GM12878 (cell line): ENCODE measurements at regions not wholly inside any gene's neighbourhood (a gene's known extent, or its start where the extent isn't known, plus 50 kb on each side); places are given as distances from the start of the nearest gene placed in this dataset.

Experiments used
- CTCF ChIP-seq, 3 experiments: IDR thresholded peaks in 2 of 3; conservative IDR thresholded peaks in 1 of 3; 2 replicates each; pipeline ENCODE4 v1.5.1; 2011; ENCODE audit warnings: low read depth in 3 of 3, low read length in 3 of 3, mild to moderate bottlenecking in 3 of 3, control low read depth in 2 of 3, moderate library complexity in 2 of 3, inconsistent platforms in 1 of 3, mixed read lengths in 1 of 3; ENCODE audit not compliant: control insufficient read depth in 2 of 3, insufficient read depth in 1 of 3; ENCODE audit errors: extremely low read depth in 1 of 3
- MXI1 ChIP-seq: fragments of 150-350 bp; IDR thresholded peaks from 2 replicates; pipeline ENCODE4 v1.6.1; 2011; ENCODE audit warnings: low read depth, mild to moderate bottlenecking, inconsistent platforms, low read length, improper control_type of control experiment
- POLR2AphosphoS2 ChIP-seq: IDR thresholded peaks from 2 replicates; pipeline ENCODE4 v1.6.1; 2011; ENCODE audit warnings: low read depth, mild to moderate bottlenecking, low read length, improper control_type of control experiment, moderate library complexity
- POLR2AphosphoS5 ChIP-seq: IDR thresholded peaks from 2 replicates; pipeline ENCODE4 v1.6.1; 2011; ENCODE audit warnings: mild to moderate bottlenecking, low read length, inconsistent platforms
- SMC3 ChIP-seq: IDR thresholded peaks from 2 replicates; pipeline ENCODE4 v1.6.1; 2011; ENCODE audit warnings: low read length, improper control_type of control experiment, borderline replicate concordance
- ZBED1 ChIP-seq: IDR thresholded peaks from 2 replicates; pipeline ENCODE4 v1.6.1; 2016; ENCODE audit warnings: borderline replicate concordance
- TF ChIP-seq, protein P1 (sequence below): IDR thresholded peaks from 2 replicates; pipeline ENCODE4 v1.6.1; 2012; ENCODE audit warnings: mild to moderate bottlenecking, low read depth, low read length
- TF ChIP-seq, protein P2 (sequence below): fragments of 450-650 bp; IDR thresholded peaks from 2 replicates; pipeline ENCODE4 v1.6.1; 2017; ENCODE audit warnings: low read depth, mild to moderate bottlenecking, moderate library complexity
- TF ChIP-seq, protein P3 (sequence below): IDR thresholded peaks from 2 replicates; pipeline ENCODE4 v1.6.1; 2012; ENCODE audit warnings: low read length, inconsistent platforms

DNA sequence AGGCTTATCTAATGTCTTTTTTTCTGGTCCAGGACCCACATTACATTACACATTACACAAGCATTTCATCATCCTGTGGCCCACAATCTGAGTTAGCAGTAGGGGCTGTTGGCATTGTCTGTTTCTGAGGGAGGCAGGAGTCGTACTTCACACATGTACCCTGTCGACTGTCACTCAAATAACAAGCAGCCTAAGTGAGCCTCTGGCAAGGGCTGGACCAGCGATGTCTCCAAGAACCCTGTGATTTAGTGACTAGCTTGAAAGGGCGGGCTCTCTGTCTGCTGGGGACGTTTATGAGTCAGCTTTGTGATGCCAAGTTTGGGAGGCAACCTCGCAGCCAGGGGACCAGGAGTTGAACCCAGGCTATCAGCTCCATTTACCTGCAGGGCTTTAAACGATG lies 251.4 kb downstream of the HS3ST3B1 start:
- no peak for TF ChIP-seq POLR2AphosphoS2
- no peak for TF ChIP-seq CTCF (IDR thresholded peaks at IDR 0.05 in 2 of 3, conservative IDR thresholded peaks at IDR 0.05 in 1 of 3; ENCODE audit: control insufficient read depth in 2 of 3, extremely low read depth in 1 of 3, insufficient read depth in 1 of 3, low read depth in 3 of 3, low read length in 3 of 3)
- no peak for TF ChIP-seq MXI1
- TF ChIP-seq, protein P1, sequence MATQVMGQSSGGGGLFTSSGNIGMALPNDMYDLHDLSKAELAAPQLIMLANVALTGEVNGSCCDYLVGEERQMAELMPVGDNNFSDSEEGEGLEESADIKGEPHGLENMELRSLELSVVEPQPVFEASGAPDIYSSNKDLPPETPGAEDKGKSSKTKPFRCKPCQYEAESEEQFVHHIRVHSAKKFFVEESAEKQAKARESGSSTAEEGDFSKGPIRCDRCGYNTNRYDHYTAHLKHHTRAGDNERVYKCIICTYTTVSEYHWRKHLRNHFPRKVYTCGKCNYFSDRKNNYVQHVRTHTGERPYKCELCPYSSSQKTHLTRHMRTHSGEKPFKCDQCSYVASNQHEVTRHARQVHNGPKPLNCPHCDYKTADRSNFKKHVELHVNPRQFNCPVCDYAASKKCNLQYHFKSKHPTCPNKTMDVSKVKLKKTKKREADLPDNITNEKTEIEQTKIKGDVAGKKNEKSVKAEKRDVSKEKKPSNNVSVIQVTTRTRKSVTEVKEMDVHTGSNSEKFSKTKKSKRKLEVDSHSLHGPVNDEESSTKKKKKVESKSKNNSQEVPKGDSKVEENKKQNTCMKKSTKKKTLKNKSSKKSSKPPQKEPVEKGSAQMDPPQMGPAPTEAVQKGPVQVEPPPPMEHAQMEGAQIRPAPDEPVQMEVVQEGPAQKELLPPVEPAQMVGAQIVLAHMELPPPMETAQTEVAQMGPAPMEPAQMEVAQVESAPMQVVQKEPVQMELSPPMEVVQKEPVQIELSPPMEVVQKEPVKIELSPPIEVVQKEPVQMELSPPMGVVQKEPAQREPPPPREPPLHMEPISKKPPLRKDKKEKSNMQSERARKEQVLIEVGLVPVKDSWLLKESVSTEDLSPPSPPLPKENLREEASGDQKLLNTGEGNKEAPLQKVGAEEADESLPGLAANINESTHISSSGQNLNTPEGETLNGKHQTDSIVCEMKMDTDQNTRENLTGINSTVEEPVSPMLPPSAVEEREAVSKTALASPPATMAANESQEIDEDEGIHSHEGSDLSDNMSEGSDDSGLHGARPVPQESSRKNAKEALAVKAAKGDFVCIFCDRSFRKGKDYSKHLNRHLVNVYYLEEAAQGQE, result no peak
- TF ChIP-seq, protein P2, sequence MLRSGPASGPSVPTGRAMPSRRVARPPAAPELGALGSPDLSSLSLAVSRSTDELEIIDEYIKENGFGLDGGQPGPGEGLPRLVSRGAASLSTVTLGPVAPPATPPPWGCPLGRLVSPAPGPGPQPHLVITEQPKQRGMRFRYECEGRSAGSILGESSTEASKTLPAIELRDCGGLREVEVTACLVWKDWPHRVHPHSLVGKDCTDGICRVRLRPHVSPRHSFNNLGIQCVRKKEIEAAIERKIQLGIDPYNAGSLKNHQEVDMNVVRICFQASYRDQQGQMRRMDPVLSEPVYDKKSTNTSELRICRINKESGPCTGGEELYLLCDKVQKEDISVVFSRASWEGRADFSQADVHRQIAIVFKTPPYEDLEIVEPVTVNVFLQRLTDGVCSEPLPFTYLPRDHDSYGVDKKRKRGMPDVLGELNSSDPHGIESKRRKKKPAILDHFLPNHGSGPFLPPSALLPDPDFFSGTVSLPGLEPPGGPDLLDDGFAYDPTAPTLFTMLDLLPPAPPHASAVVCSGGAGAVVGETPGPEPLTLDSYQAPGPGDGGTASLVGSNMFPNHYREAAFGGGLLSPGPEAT, result no peak
- no peak for TF ChIP-seq SMC3
- TF ChIP-seq, protein P3, sequence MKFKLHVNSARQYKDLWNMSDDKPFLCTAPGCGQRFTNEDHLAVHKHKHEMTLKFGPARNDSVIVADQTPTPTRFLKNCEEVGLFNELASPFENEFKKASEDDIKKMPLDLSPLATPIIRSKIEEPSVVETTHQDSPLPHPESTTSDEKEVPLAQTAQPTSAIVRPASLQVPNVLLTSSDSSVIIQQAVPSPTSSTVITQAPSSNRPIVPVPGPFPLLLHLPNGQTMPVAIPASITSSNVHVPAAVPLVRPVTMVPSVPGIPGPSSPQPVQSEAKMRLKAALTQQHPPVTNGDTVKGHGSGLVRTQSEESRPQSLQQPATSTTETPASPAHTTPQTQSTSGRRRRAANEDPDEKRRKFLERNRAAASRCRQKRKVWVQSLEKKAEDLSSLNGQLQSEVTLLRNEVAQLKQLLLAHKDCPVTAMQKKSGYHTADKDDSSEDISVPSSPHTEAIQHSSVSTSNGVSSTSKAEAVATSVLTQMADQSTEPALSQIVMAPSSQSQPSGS, result no peak
- TF ChIP-seq POLR2AphosphoS5, result no peak
- no peak for TF ChIP-seq ZBED1
